ENCODE measurements at regions not wholly inside any gene's neighbourhood (a gene's known extent, or its start where the extent isn't known, plus 50 kb on each side); places are given as distances from the start of the nearest gene placed in this dataset.
"Not testable (repeated sequence)": the region's sequence is repeated elsewhere in the genome, so short reads cannot be mapped to it uniquely, and the experiment has no call there.

DNA sequence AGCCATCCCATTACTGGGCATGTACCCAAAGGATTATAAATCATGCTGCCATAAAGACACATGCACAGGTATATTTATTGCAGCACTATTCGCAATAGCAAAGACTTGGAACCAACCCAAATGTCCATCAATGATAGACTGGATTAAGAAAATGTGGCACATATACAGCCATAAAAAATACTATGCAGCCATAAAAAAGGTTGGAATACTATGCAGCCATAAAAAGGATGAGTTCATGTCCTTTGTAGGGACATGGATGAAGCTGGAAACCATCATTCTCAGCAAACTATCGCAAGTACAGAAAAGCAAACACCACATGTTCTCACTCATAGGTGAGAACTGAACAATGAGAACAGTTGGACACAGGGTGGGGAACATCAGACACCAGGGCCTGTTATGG is 151.5 kb downstream of the PLK2 start:
- not testable (repeated sequence) for DNase-seq (ENCODE audit: low read depth)

DNA sequence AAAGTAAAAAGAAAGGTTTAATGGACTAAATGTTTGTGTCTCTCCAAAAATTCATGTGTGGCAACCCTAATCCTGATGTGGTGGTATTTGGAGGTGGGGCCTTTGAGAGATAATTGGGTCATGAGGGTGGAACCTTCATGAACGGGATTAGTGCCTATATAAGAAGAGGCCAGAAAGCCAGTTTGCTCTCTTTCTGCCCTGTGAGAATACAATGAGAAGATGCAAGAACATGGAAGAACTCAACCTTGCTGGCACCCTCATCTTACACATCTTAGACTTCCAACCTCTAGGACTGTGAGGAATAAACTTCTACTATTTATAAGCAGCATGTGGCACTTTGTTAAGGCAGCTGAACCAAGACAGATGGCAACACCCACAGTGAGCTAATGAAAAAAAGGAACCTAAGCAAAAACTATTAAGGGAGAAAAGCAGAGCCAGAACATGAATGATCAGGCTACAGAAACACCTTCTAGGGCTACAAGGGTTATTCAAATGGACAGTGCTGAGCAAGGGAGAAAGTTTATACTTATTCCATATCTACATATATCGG is 159.5 kb downstream of the PLK2 start:
- no peak for DNase-seq (ENCODE audit: low read depth)

DNA sequence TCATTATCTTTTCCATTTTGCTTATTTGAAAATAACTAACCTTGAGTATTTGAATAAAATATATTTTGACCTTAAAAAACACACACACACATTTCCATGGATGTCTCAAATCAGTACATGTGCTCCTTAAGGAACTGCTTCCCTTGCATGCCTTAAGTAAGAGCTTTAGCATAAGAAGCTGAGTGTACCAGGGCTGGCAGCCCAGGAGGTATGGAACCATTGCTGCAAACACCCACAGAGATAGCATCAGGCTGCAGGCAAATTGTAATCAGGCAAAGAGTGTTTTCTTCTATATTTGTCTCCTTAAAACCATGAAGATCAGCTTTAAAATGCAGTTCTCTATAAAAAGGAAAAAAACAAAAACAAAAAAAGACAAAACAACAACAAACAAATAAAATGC is 160.6 kb downstream of the PLK2 start:
- DNase-seq (ENCODE audit: low read depth) = no peak

DNA sequence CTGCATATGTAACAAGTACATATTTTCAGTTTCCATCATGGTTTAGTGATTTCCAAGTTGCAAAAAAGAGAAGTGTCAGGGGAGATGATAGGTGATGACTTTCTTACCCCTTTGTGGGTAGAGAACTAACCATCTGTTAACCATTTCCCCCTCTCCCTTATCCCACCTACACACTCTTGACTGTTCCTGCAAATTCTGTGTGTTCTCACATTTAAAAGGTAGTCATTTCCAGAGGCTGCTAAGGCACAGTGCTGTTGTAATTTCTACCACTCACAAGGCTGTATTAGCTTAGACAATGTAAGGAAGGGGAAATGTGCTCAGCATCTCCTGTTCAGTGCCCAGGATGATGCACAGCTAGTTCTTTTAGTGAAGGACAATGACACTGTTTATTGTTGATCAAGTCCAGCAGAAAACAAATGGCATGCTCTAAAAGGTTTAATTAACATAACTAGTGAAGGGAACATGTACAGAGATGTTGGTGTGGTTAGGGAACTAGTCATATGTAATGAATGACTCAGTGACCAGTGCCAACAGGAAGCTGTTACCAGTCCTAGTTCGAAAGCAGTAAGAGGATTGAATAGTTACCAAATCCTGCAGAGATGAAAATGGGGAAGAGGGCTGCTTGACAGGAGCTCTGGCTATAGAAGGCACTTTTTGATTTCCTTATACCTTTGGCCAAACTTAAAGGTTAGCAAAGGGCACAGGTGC is 165.1 kb downstream of the PLK2 start:
- DNase-seq (ENCODE audit: low read depth) = peak; percentile 76

DNA sequence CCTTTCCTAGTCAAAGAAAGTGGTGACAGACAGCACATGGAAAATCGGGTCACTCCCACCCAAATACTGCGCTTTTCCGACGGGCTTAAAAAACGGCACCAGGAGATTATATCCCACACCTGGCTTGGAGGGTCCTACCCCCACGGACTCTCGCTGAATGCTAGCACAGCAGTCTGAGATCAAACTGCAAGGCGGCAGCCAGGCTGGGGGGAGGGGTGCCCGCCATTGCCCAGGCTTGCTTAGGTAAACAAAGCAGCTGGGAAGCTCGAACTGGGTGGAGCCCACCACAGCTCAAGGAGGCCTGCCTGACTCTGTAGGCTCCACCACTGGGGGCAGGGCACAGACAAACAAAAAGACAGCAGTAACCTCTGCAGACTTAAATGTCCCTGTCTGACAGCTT is 171.6 kb downstream of the PLK2 start:
- DNase-seq (ENCODE audit: low read depth) = not testable (repeated sequence)

DNA sequence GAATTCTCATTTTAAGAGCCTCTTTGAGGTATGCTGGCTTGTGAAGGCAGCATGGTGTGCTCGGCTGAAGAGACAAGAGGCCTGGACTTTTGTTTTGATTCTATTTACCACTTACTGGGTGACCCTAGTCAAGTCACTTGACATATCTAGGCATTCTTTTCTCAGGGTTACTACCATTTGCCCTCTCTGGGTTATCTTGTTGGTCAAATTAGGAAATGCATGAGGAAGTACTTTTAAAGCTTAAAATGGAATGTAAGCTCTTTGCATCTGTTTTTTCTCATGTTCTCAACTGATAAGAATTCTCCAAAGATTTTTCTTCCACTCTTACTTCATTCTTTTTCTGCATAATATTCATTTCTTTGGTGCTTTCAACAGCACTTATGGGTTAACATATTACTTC is 173.1 kb downstream of the PLK2 start:
- no peak for DNase-seq (ENCODE audit: low read depth)

DNA sequence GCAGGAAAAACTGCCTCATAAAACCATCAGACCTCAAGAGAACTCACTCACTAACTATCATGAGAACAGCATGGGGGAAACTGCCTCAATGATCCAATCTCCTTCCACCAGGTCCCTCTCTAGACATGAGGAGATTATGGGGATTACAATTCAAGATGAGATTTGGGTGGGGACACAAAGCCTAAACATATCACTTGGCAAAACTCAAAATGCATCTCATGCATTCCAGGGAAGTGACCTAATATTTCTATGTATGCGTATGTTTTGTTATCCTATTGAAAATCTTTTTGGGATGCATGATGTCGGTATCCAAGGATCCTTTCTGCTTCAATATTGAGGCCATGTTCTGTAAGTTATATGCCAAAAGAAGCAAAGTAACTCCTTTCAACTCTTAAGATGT is 174.0 kb downstream of the PLK2 start:
- no peak for DNase-seq (ENCODE audit: low read depth)

DNA sequence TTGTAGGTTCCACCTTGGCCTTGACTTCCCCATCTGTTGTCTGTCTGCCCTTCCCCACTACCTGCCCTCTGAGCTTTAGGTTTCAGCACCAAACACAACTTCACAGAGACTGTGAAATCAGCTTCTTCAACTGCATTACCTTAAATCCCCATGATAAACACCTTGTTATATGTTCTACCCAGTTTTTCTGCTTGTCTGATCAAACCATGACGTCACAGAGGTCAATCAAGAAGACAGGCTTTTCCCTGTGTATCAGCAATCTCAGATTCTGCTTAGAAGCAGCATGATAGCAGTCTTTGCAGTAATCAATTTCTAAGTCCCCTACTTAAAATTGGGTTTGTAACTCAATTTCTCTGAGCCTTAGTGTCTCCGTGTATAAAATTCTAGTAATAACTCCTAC is 175.0 kb downstream of the PLK2 start:
- DNase-seq (ENCODE audit: low read depth) = no peak

DNA sequence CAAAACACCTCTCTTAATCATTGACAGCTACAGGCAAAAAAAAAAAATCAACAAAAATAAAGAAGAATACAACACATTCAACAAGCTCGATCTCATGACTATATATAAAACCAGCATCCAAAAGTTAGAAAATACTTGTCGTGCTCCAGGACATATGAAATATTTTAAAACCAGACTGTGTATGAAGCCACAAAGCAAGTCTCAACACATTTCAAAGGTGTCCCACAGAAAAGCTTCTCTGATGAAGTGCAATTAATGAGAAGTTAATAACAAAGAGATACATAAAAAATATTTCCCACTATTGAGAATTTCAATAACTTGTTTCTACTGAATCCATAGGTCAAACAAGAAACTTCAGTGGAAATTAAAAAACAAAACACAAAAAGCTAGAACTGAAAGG is 178.7 kb downstream of the PLK2 start:
- no peak for DNase-seq (ENCODE audit: low read depth)

DNA sequence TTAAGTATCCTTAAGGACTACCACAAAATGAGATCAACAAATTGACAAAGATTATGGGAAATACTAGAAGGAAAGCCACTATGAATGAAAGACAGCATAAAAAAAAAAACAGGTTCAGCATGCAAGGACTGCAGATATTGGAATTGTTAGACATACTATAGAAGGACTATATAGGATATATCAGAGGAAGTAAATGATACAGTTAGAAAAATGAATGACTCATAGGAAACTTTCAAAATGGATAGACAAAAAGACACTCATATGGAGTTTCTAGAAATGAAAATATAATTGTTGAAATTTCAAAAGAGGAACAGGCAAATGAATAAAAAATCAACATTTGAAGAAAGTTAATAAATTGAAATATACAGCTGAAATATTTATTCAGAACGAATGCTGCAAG is 180.6 kb downstream of the PLK2 start:
- no peak for DNase-seq (ENCODE audit: low read depth)

DNA sequence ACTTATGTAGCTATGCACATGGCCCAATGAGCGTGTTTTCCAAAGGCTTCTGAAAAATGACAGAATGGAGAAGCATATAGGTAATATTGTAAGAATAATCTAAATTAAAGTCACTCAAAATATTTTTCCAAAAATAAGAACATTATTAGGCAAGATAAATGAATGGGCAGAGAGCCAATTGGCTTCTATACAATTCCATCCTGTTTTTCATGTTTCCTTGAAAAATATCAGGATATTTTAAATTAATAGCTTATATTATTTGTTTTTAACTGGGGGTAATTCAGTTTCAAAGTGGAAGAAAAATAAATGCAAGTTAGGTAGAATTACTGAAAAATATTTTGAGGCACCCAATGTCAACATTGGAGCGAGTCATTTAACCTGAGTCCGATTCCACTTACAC is 183.5 kb downstream of the PLK2 start:
- DNase-seq (ENCODE audit: low read depth) = no peak

DNA sequence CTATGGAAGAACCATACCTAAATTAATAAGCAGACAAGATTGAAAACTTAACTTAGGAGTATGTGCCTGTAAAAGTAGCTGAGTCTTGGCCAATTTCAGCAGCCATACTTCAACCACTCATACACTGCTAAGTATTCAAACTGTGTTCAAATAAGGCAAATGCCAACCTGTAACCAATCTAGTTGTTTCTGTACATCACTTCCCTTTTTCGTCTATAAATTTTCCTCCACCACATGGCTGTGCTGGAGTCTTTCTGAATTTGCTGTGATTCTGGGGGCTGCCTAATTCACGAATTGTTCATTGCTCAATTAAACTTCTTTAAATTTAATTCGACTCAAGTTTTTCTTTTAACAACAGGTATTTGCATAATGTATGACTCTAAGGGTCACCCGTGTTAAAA is 184.4 kb downstream of the PLK2 start:
- no peak for DNase-seq (ENCODE audit: low read depth)

DNA sequence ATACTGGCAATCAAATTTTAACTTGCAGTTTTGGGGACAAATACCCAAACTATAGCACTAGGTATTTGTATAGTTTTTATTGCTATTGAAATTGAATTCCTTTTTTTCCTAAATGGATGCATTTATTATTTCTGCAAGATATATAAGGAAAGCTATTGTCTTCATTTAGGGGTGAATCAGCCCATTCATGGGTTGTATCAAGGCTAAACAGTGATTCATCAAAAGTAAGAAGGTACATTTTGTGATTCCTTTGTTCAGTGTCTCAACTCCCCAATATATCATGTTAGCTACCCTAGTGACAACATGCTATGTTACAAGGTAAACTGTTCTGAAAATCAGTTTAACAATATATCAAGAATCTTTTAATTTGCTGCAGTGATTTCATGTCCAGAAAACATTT is 185.7 kb downstream of the PLK2 start:
- peak; percentile 26 for DNase-seq (ENCODE audit: low read depth)

DNA sequence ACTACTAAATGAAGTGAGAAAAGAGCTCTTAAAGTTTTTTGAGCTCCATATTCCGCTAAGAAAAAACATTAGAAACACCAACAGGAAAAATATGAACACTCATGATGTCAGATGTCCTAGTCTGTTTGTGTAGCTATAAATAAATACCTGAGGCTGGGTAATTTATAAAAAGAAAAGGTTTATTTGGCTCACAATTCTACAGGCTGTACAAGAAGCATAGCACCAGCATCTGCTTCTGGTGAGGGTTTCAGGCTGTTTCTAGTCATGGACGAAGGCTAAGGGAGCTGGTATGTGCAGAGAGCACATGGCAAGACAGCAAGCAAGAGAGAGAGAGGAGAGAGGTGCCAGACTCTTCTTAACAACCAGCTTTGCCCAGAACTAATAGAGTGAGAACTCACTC is 186.2 kb downstream of the PLK2 start:
- DNase-seq (ENCODE audit: low read depth) = no peak

DNA sequence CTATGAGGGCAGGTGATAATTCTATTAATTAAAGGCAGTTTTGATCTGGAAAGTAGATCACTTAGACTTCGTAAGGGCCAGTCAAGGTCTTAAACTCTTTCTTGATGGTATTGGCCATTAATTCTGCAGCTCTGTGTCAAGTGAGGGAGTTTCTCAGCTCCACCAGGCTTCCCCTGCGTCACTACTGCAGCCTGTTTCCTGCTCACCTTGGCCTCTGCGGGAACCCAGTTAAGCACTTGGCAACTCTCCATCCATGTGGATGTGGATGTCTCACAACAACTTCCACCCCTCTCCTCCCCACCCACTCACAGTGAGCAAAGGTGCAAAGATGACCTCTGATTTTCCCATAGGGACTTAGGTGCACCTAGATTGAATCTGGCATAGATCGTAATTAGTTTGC is 191.6 kb downstream of the PLK2 start:
- DNase-seq (ENCODE audit: low read depth) = no peak

DNA sequence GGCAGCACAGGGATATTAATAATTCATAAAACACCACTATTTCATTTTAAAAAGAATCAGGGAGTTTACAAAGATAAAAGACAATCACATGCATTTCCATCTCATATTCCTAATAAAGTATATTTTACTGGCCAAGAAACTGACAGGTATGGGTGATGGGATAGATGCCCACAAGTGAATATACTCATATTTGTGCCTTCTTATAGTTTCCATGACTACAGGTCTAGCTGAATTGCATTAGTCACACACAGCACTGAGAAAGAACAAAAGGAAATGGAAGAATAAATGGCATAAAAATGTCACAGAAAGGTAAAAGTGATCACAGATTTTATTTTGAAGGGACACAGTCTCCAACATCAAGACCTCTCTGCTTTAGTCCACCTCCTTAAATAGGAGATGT is 193.5 kb downstream of the PLK2 start:
- DNase-seq (ENCODE audit: low read depth) = peak; percentile 63

DNA sequence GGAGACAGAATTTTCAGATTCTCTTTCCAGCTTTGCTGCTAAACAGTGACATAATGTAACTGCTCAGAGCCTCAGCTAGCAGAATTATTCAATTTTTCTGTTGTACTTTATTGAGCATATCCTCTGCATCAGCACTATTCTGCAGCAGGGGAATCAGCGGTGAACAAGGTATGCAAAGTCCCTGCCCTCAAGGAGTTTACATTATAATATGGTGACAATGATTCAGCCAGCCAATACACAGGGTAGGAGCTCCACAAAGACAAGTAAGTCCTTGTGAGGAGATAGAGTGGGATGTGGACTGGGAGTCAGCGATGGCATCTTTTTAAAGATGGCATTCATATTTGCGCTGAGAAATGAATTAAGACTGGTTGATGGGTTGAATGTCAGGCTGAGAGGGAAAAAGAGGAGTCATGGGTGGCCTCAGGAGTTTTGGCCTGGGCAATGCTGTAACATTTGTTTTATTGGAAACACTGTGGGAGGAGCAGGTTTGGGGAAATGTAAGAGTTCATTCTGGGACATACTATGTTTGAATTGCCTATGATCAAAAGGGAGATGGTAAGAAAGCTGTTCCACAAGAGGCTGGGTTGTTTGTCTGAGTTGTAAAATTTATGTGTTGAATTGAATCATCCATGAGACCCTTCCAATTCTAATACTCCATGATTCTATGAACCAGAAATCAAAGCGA is 194.5 kb downstream of the PLK2 start:
- no peak for DNase-seq (ENCODE audit: low read depth)

DNA sequence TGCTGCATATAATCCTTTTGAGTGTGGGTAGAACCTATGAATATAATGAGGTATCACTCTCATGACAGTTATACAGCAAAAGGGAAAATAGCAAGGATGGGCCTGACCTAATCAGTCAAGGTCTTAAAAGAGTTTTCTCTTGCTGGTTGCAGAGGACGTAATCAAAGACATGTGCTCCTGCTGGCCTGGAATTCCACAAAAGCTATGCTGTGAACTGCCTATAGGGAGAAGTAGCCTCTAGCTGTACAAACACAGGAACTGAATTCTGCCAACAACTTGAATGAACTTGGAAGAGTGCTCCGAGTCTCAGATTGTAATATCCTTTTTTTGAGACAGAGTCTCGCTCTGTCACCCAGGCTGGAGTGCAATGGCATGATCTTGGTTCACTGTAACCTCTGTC is 195.6 kb downstream of the PLK2 start:
- no peak for DNase-seq (ENCODE audit: low read depth)

DNA sequence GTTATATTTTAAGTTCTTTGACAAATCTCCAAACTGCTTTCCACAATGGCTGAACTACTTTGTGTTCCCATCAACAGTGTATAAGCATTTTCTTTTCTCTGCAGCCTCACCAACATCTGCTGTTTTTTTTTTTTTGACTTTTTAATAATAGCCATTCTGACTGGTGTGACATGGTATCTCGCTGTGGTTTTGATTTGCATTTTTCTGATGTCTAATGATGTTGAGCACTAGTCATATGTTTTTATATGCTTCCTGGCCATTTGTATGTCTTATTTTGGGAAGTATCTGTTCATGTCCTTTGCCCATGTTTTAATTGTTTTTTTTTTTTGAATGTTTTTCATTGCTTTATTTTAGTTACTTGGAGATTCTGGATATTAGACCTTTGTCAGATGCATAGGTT is 196.6 kb downstream of the PLK2 start:
- DNase-seq (ENCODE audit: low read depth) = no peak

DNA sequence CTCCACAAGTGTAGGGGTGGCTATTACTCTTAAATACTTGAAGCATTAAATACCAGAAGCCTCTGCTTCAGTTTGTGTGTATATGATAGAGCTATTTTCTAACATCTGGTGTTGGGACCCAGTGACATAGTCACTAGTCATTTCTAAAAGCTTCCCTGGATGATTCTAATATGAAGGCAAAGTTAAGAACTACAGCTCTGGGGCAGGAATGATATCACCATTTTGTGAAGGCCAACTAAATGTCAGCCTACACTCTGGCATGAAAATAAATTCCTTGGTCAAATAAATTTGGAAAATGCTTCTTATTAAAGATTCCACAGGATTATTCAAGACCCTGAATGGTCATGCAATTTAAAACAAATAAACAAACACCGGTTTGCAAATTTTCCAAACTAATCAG is 197.7 kb downstream of the PLK2 start:
- no peak for DNase-seq (ENCODE audit: low read depth)

DNA sequence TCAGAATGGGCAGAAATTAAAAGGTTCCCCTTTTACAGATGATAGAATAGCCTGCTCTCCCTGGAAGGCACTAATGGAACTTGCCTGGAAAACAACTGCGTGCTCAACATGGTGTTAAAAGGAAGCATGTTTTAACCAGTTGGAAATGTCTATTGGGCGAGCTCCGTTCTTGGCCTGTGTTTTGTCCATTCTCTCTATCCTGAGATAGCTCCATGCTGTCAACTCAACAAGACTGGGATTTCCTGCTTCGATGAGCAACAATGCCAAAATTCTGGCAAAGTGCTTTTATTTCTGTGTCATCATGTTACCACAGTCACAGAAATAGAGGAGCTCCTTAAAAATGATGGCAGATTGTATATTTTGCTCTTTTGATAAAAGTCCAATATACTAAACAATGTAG is 198.3 kb downstream of the PLK2 start:
- peak; percentile 16 for DNase-seq (ENCODE audit: low read depth)

DNA sequence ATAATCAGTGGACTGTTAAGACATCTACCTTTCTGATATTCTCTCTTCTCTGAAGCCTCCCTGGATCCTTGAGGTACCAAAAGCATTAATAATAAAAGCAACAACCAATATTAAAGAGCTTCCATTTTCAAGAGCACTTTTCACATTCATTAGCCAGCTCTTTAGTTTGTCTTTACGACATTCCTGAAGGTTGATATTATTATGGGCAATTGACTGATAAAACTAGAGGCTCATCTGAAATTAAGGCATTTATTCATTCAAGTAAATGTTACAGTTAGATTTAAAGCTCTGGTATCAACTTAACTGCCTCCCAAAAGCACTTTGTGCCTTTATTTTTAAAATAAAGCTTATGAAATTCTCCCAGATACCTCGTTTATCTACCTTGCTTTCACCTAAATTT is 199.6 kb downstream of the PLK2 start:
- no peak for DNase-seq (ENCODE audit: low read depth)

DNA sequence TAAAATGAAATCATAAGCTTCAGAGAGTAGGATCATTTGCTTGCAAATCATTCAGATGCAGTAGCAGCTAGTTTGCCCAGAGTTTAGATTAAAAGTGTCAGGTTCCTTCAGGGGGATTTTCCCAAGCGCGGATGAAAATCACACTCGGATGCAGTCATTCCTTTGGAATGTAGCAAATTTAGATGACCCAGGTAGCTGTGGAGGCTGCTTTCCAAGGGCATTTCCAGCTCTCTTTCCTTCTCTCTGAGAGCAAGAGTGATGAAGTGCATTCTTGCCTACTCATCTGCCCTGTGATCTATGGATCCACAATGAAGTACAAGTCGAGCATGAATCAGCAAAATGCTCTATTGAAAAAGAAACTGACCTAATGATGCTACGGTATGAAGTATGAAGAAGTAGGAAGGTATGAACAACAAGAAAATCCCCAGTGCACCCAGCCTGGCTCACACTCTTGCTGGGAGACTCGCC is 200.2 kb downstream of the PLK2 start:
- peak; percentile 96 for DNase-seq (ENCODE audit: low read depth)
